ENCODE measurements at regions not wholly inside any gene's neighbourhood (a gene's known extent, or its start where the extent isn't known, plus 50 kb on each side); places are given as distances from the start of the nearest gene placed in this dataset.

DNA sequence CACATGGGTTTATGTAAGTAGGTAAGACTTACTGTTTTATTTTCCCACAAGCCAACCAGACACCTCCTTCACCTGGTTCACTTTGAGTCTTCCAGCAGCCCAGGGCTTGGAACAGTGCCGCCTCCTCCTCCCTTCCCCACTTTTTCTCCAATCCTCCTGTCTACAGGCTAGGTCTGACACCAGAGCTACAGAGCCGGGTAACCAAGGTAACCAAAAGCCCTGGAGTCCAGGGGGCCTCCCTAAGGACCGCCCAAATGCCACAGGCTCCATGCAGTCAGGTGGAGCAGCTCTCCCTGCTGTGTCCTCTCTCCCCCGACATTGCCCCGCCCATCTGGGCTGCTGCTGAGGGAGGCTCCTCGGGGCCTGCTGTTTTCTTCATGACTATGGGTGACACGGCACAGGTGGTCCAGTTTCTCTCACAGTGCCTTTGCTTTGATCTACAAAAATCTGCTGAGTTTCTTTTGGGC, 138.0 kb upstream of the EFNA5 start:
- no peak overlapping the region for H3K4me3 ChIP-seq (ENCODE audit: low read length in 2 of 2)
- H3K4me1 ChIP-seq (ENCODE audit: control insufficient read depth in 2 of 2, insufficient read depth in 2 of 2, low read length in 2 of 2): peaks cover 0 to 8% of the 10 kb centered on the region in 2 donors
- H3K27ac ChIP-seq (ENCODE audit: low read depth in 1 of 2, low read length in 1 of 2): no peak overlapping the region
- DNase-seq (ENCODE audit: low read depth in 6 of 9, low spot score in 9 of 9): peak in 6 of 9 donors; percentile 5 to 45 (median 11)
- 83% methylated on average over 7 of the region's 7 CpGs for WGBS
- H3K27me3 ChIP-seq (ENCODE audit: control insufficient read depth in 2 of 2, insufficient read depth in 1 of 2, low read length in 1 of 2): no peaks in the 10 kb centered on the region
- H3K9me3 ChIP-seq (ENCODE audit: control insufficient read depth in 2 of 2, insufficient read depth in 1 of 2, low read length in 1 of 2): no peaks in the 10 kb centered on the region
- no peaks in the 10 kb centered on the region for H3K36me3 ChIP-seq (ENCODE audit: control insufficient read depth in 2 of 2, insufficient read depth in 2 of 2, low read length in 1 of 2)

DNA sequence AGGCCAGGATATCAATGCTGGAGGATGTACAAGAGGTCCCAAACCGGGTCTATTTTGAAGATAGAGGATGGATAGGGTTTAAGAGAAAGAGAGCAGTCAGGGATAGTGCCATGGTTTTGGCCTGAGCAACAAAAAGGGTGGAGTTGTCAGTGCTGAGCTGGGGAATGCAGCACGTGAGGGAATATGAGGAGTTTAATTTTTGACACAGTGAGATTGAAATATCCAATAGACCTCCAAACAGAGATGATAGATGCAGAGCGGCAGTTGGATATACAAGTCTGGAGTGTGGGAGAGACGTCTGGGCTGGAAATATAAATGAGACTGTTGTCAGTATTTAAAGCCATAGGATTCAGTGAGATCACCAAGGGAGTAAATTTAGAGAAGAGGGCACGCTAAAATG, 136.7 kb upstream of the EFNA5 start:
- Histone ChIP-seq H3K27me3 (ENCODE audit: control insufficient read depth in 2 of 2, insufficient read depth in 1 of 2, low read length in 1 of 2) (no peaks in the 10 kb centered on the region), H3K4me3 (ENCODE audit: low read length in 2 of 2) (no peak overlapping the region), H3K27ac (ENCODE audit: low read depth in 1 of 2, low read length in 1 of 2) (no peak overlapping the region), H3K36me3 (ENCODE audit: control insufficient read depth in 2 of 2, insufficient read depth in 2 of 2, low read length in 1 of 2) (no peaks in the 10 kb centered on the region), H3K4me1 (ENCODE audit: control insufficient read depth in 2 of 2, insufficient read depth in 2 of 2, low read length in 2 of 2) (peaks cover 0 to 8% of the 10 kb centered on the region in 2 donors), H3K9me3 (ENCODE audit: control insufficient read depth in 2 of 2, insufficient read depth in 1 of 2, low read length in 1 of 2) (no peaks in the 10 kb centered on the region)
- DNase-seq (ENCODE audit: low read depth in 6 of 9, low spot score in 9 of 9): no peak
- 92% methylated on average over 5 of the region's 5 CpGs for WGBS

- DNase-seq (ENCODE audit: low read depth in 6 of 9, low spot score in 9 of 9): no peak
- 94% methylated on average over 1 of the region's 1 CpG for WGBS
- no peak overlapping the region for H3K4me3 ChIP-seq (ENCODE audit: low read length in 2 of 2)
- H3K27me3 ChIP-seq (ENCODE audit: control insufficient read depth in 2 of 2, insufficient read depth in 1 of 2, low read length in 1 of 2): no peaks in the 10 kb centered on the region
- peaks cover 0 to 8% of the 10 kb centered on the region in 2 donors for H3K4me1 ChIP-seq (ENCODE audit: control insufficient read depth in 2 of 2, insufficient read depth in 2 of 2, low read length in 2 of 2)
- no peaks in the 10 kb centered on the region for H3K36me3 ChIP-seq (ENCODE audit: control insufficient read depth in 2 of 2, insufficient read depth in 2 of 2, low read length in 1 of 2)
- no peak overlapping the region for H3K27ac ChIP-seq (ENCODE audit: low read depth in 1 of 2, low read length in 1 of 2)
- H3K9me3 ChIP-seq (ENCODE audit: control insufficient read depth in 2 of 2, insufficient read depth in 1 of 2, low read length in 1 of 2): no peaks in the 10 kb centered on the region
These were observed 136.0 kb upstream of the EFNA5 start for GRCh38 chr5:107806705-107807104.

- Histone ChIP-seq H3K27ac (ENCODE audit: low read depth in 1 of 2, low read length in 1 of 2) (no peak overlapping the region), H3K27me3 (ENCODE audit: control insufficient read depth in 2 of 2, insufficient read depth in 1 of 2, low read length in 1 of 2) (no peaks in the 10 kb centered on the region), H3K9me3 (ENCODE audit: control insufficient read depth in 2 of 2, insufficient read depth in 1 of 2, low read length in 1 of 2) (no peaks in the 10 kb centered on the region), H3K4me3 (ENCODE audit: low read length in 2 of 2) (no peak overlapping the region), H3K4me1 (ENCODE audit: control insufficient read depth in 2 of 2, insufficient read depth in 2 of 2, low read length in 2 of 2) (peaks cover 0 to 8% of the 10 kb centered on the region in 2 donors), H3K36me3 (ENCODE audit: control insufficient read depth in 2 of 2, insufficient read depth in 2 of 2, low read length in 1 of 2) (no peaks in the 10 kb centered on the region)
- no peak for DNase-seq (ENCODE audit: low read depth in 6 of 9, low spot score in 9 of 9)
- 94% methylated on average over 5 of the region's 5 CpGs for WGBS
These were observed 135.5 kb upstream of the EFNA5 start for GRCh38 chr5:107806271-107806670.

DNA sequence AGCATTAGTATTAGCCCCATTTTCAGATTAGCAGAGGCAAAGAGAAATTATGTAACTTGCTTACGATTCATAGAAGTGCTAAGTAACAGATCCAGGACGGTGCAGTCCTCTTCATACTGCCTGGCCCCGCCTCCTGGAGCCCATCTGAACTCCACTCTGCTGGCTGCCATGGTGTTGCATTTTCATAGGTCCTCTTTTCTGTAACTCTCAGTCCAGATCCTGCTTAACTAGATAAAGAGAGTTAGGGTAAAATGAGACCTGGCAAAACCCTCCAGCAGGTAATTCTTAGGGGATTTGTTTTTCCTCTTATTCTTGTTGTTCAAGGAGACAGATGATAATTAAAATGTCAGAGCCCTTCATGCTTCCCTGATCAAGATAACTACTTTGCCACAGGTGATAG, 135.1 kb upstream of the EFNA5 start:
- no peak for DNase-seq (ENCODE audit: low read depth in 6 of 9, low spot score in 9 of 9)
- no peaks in the 10 kb centered on the region for H3K9me3 ChIP-seq (ENCODE audit: control insufficient read depth in 2 of 2, insufficient read depth in 1 of 2, low read length in 1 of 2)
- H3K27me3 ChIP-seq (ENCODE audit: control insufficient read depth in 2 of 2, insufficient read depth in 1 of 2, low read length in 1 of 2): no peaks in the 10 kb centered on the region
- peaks cover 0 to 8% of the 10 kb centered on the region in 2 donors for H3K4me1 ChIP-seq (ENCODE audit: control insufficient read depth in 2 of 2, insufficient read depth in 2 of 2, low read length in 2 of 2)
- WGBS: 92% methylated on average over 3 of the region's 3 CpGs
- H3K27ac ChIP-seq (ENCODE audit: low read depth in 1 of 2, low read length in 1 of 2): no peak overlapping the region
- no peak overlapping the region for H3K4me3 ChIP-seq (ENCODE audit: low read length in 2 of 2)
- no peaks in the 10 kb centered on the region for H3K36me3 ChIP-seq (ENCODE audit: control insufficient read depth in 2 of 2, insufficient read depth in 2 of 2, low read length in 1 of 2)

- H3K27me3 ChIP-seq (ENCODE audit: control insufficient read depth in 2 of 2, insufficient read depth in 1 of 2, low read length in 1 of 2): no peaks in the 10 kb centered on the region
- DNase-seq (ENCODE audit: low read depth in 6 of 9, low spot score in 9 of 9): no peak
- H3K4me3 ChIP-seq (ENCODE audit: low read length in 2 of 2): no peak overlapping the region
- no peak overlapping the region for H3K27ac ChIP-seq (ENCODE audit: low read depth in 1 of 2, low read length in 1 of 2)
- H3K36me3 ChIP-seq (ENCODE audit: control insufficient read depth in 2 of 2, insufficient read depth in 2 of 2, low read length in 1 of 2): no peaks in the 10 kb centered on the region
- no peaks in the 10 kb centered on the region for H3K9me3 ChIP-seq (ENCODE audit: control insufficient read depth in 2 of 2, insufficient read depth in 1 of 2, low read length in 1 of 2)
- 92% methylated on average over 6 of the region's 6 CpGs for WGBS
- H3K4me1 ChIP-seq (ENCODE audit: control insufficient read depth in 2 of 2, insufficient read depth in 2 of 2, low read length in 2 of 2): peaks cover 0 to 8% of the 10 kb centered on the region in 2 donors
These were observed 134.4 kb upstream of the EFNA5 start for GRCh38 chr5:107805166-107805565.

GRCh38 chr5:107803728-107804127, 133.0 kb upstream of the EFNA5 start:
- Histone ChIP-seq H3K9me3 (ENCODE audit: control insufficient read depth in 2 of 2, insufficient read depth in 1 of 2, low read length in 1 of 2) (no peaks in the 10 kb centered on the region), H3K27ac (ENCODE audit: low read depth in 1 of 2, low read length in 1 of 2) (no peak overlapping the region), H3K27me3 (ENCODE audit: control insufficient read depth in 2 of 2, insufficient read depth in 1 of 2, low read length in 1 of 2) (no peaks in the 10 kb centered on the region), H3K36me3 (ENCODE audit: control insufficient read depth in 2 of 2, insufficient read depth in 2 of 2, low read length in 1 of 2) (no peaks in the 10 kb centered on the region), H3K4me3 (ENCODE audit: low read length in 2 of 2) (no peak overlapping the region), H3K4me1 (ENCODE audit: control insufficient read depth in 2 of 2, insufficient read depth in 2 of 2, low read length in 2 of 2) (peaks cover 0 to 6% of the 10 kb centered on the region in 2 donors)
- DNase-seq (ENCODE audit: low read depth in 6 of 9, low spot score in 9 of 9): no peak

- H3K4me1 ChIP-seq (ENCODE audit: control insufficient read depth in 2 of 2, insufficient read depth in 2 of 2, low read length in 2 of 2): no peaks in the 10 kb centered on the region
- WGBS: 92% methylated on average over 2 of the region's 2 CpGs
These were observed 130.3 kb upstream of the EFNA5 start for GRCh38 chr5:107801061-107801460.

GRCh38 chr5:107799306-107799705, 128.6 kb upstream of the EFNA5 start:
- Histone ChIP-seq H3K27ac (ENCODE audit: low read depth in 1 of 2, low read length in 1 of 2) (no peak overlapping the region), H3K36me3 (ENCODE audit: control insufficient read depth in 2 of 2, insufficient read depth in 2 of 2, low read length in 1 of 2) (no peaks in the 10 kb centered on the region), H3K4me3 (ENCODE audit: low read length in 2 of 2) (no peak overlapping the region), H3K4me1 (ENCODE audit: control insufficient read depth in 2 of 2, insufficient read depth in 2 of 2, low read length in 2 of 2) (no peaks in the 10 kb centered on the region), H3K27me3 (ENCODE audit: control insufficient read depth in 2 of 2, insufficient read depth in 1 of 2, low read length in 1 of 2) (no peaks in the 10 kb centered on the region), H3K9me3 (ENCODE audit: control insufficient read depth in 2 of 2, insufficient read depth in 1 of 2, low read length in 1 of 2) (no peaks in the 10 kb centered on the region)
- no peak for DNase-seq (ENCODE audit: low read depth in 6 of 9, low spot score in 9 of 9)
- WGBS: 95% methylated on average over 7 of the region's 7 CpGs

More at GRCh38 chr5:107801061-107801460, 130.3 kb upstream of the EFNA5 start:
- no peak for DNase-seq (ENCODE audit: low read depth in 6 of 9, low spot score in 9 of 9)
- Histone ChIP-seq H3K27ac (ENCODE audit: low read depth in 1 of 2, low read length in 1 of 2) (no peak overlapping the region), H3K4me3 (ENCODE audit: low read length in 2 of 2) (no peak overlapping the region), H3K27me3 (ENCODE audit: control insufficient read depth in 2 of 2, insufficient read depth in 1 of 2, low read length in 1 of 2) (no peaks in the 10 kb centered on the region), H3K9me3 (ENCODE audit: control insufficient read depth in 2 of 2, insufficient read depth in 1 of 2, low read length in 1 of 2) (no peaks in the 10 kb centered on the region), H3K36me3 (ENCODE audit: control insufficient read depth in 2 of 2, insufficient read depth in 2 of 2, low read length in 1 of 2) (no peaks in the 10 kb centered on the region)

GRCh38 chr5:107796797-107797196, 126.1 kb upstream of the EFNA5 start:
- 90% methylated on average over 3 of the region's 3 CpGs for WGBS

More at GRCh38 chr5:107796797-107797196, 126.1 kb upstream of the EFNA5 start:
- no peaks in the 10 kb centered on the region for H3K9me3 ChIP-seq (ENCODE audit: control insufficient read depth in 2 of 2, insufficient read depth in 1 of 2, low read length in 1 of 2)
- H3K27me3 ChIP-seq (ENCODE audit: control insufficient read depth in 2 of 2, insufficient read depth in 1 of 2, low read length in 1 of 2): no peaks in the 10 kb centered on the region
- no peak overlapping the region for H3K27ac ChIP-seq (ENCODE audit: low read depth in 1 of 2, low read length in 1 of 2)
- no peak overlapping the region for H3K4me3 ChIP-seq (ENCODE audit: low read length in 2 of 2)
- no peaks in the 10 kb centered on the region for H3K4me1 ChIP-seq (ENCODE audit: control insufficient read depth in 2 of 2, insufficient read depth in 2 of 2, low read length in 2 of 2)
- no peak for DNase-seq (ENCODE audit: low read depth in 6 of 9, low spot score in 9 of 9)
- no peaks in the 10 kb centered on the region for H3K36me3 ChIP-seq (ENCODE audit: control insufficient read depth in 2 of 2, insufficient read depth in 2 of 2, low read length in 1 of 2)

Data from thymus (tissue), 11 donors.